Prostate gland (tissue), 2 donors: ENCODE measurements at regions not wholly inside any gene's neighbourhood (a gene's known extent, or its start where the extent isn't known, plus 50 kb on each side); places are given as distances from the start of the nearest gene placed in this dataset.

ENCODE experiments used
- CTCF ChIP-seq, 4 experiments: fragments of 200-600 bp in 2 of 4; fragments of 450-650 bp in 2 of 4; sonication (generic) in 2 of 4; IDR thresholded peaks; 1 replicate in 3 of 4; 2 replicates in 1 of 4; pipeline ENCODE4 v1.5.1; 2016 to 2019; ENCODE audit warnings: antibody characterized with exemption in 4 of 4, mild to moderate bottlenecking in 2 of 4, moderate library complexity in 2 of 4
- POLR2A ChIP-seq: fragments of 450-650 bp; IDR thresholded peaks from one replicate; pipeline ENCODE4 v1.6.1; 2016; ENCODE audit warnings: antibody characterized with exemption, mild to moderate bottlenecking

- TF ChIP-seq CTCF (IDR thresholded peaks at IDR 0.05) (no peak), POLR2A (no peak)
These were observed 569.1 kb upstream of the ID4 start for GRCh38 chr6:19268117-19268516.
